Fibroblast of villous mesenchyme (primary cell): ENCODE measurements at regions not wholly inside any gene's neighbourhood (a gene's known extent, or its start where the extent isn't known, plus 50 kb on each side); places are given as distances from the start of the nearest gene placed in this dataset.

ENCODE experiments used
- DNase-seq: peaks from one replicate; pipeline ENCODE4 v3.0.0-alpha.2; 2010; ENCODE audit warnings: low read depth
- H3K4me3 ChIP-seq: 2 replicates; pipeline ENCODE4 v1.5.1; 2011; ENCODE audit warnings: low read depth, mild to moderate bottlenecking, low read length
- TF ChIP-seq, protein P1 (sequence below): IDR thresholded peaks from 2 replicates; pipeline ENCODE4 v1.5.1; 2012; ENCODE audit warnings: low read depth, mild to moderate bottlenecking, low read length; ENCODE audit not compliant: insufficient read depth

DNA sequence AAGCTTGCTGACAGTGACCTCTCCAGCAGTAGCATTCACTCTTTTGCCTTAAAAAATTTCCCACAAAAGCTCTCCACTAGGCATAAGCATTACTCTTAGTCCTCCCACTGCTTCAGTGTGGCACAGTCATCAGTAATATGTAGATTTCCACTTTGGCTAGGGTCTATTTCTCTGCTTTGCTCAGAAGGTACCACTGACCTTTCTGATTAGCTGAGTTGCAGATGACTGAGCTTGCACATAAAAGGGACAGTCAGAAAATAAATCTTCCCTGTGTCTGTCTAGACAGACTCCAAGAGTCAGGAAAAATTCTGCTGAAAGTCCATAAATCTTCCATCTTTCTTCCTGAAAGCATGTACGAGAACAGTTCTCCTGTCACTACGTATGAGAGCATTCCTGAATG, 56.6 kb upstream of the APP start:
- no peak overlapping the region for H3K4me3 ChIP-seq
- no peak for DNase-seq
- TF ChIP-seq, protein P1, sequence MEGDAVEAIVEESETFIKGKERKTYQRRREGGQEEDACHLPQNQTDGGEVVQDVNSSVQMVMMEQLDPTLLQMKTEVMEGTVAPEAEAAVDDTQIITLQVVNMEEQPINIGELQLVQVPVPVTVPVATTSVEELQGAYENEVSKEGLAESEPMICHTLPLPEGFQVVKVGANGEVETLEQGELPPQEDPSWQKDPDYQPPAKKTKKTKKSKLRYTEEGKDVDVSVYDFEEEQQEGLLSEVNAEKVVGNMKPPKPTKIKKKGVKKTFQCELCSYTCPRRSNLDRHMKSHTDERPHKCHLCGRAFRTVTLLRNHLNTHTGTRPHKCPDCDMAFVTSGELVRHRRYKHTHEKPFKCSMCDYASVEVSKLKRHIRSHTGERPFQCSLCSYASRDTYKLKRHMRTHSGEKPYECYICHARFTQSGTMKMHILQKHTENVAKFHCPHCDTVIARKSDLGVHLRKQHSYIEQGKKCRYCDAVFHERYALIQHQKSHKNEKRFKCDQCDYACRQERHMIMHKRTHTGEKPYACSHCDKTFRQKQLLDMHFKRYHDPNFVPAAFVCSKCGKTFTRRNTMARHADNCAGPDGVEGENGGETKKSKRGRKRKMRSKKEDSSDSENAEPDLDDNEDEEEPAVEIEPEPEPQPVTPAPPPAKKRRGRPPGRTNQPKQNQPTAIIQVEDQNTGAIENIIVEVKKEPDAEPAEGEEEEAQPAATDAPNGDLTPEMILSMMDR = no peak

DNA sequence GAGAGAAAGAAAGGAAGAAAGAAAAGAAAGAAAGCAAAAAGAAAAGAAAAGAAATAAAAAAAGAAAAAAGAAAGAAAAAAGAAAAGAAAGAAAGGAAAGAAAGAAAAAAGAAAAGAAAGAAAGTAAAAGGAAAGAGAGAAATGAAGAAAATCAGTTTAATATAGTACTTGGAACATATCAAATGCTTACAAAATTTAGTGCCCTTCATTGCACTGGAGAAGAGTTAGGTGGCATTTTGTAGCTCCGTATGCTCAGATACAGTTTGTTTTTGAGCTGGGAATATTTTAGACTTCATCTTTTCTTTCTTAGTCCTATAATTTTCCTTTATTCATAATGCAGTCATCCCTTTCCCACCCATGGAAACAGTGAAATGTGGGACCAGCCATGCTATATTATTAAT, 56.2 kb upstream of the APP start:
- TF ChIP-seq, protein P1 = no peak
- DNase-seq = no peak
- no peak overlapping the region for H3K4me3 ChIP-seq

DNA sequence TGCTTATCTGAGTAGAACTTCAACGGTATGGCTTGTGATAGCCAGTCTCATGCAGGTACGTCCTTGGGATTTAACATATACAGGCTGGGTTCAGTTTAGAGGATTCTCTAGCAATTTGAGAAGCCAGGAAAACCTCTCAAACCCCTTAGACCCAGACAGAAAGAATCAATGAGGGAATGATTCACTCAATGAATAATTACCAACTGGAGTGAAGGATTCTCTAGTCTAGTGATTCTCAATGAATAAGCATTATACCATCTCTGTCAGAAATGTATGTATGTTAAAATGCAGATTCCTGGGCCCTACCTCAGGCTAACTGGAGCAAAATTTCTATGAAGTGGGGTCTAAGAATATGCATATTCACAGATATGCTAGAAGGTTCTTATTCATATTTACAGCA, 54.5 kb upstream of the APP start:
- DNase-seq = no peak
- H3K4me3 ChIP-seq = no peak overlapping the region
- TF ChIP-seq, protein P1 = no peak

DNA sequence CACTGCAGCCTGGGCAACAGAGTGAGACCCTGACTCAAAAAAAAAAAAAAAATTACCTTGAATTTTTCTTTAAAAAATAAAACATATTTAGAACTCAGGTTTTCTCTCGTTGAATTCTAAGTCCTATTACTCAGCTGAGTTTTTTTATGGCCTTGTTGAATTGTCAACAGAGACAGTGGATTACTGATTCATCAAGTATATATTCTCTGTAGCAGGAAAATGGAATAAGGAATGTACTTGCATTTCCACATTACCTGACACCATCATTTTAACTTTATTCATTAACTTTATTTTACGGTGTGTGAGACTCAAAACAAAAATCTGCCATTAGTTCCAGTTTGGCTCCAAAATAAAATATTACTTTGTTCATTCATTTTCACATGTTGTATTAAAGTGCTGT, 53.8 kb upstream of the APP start:
- no peak for DNase-seq
- TF ChIP-seq, protein P1 = no peak

More for the DNA sequence above, 53.8 kb upstream of the APP start:
- no peak overlapping the region for H3K4me3 ChIP-seq
